Inflammatory macrophage treated with lipopolysaccharide for 1 hour (primary cell): ENCODE measurements at regions not wholly inside any gene's neighbourhood (a gene's known extent, or its start where the extent isn't known, plus 50 kb on each side); places are given as distances from the start of the nearest gene placed in this dataset.
"Not testable (repeated sequence)": the region's sequence is repeated elsewhere in the genome, so short reads cannot be mapped to it uniquely, and the experiment has no call there.

Source experiments
- DNase-seq, 2 donors: peaks; one replicate each; pipeline ENCODE4 v3.0.0-alpha.2; 2020 to 2022

- not testable (repeated sequence) for DNase-seq
Observed at GRCh38 chr9:68593760-68594159, 53.1 kb upstream of the TMEM252 start.

DNA sequence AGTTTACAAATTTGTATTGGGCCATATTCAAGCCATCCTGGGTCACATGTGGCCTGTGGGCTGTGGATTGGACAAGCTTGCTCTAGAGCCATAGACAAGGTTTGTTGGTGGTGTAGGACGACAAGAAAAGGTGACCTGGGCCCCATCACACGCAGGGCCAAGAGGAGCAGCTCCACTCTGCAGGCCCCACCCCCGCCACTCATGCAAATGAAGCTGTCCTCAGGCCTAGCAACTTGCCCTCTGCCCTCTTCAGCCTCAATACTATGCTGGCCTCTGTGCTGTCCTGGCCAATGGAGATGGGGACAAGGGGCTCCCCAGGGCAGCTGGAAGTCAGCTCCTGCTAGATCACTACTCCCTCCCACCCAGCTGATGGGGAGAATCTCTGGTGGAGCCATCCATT, 55.2 kb upstream of the TMEM252 start:
- no peak for DNase-seq

GRCh38 chr9:68597362-68597997, 56.8 kb upstream of the TMEM252 start:
- DNase-seq, result no peak

DNA sequence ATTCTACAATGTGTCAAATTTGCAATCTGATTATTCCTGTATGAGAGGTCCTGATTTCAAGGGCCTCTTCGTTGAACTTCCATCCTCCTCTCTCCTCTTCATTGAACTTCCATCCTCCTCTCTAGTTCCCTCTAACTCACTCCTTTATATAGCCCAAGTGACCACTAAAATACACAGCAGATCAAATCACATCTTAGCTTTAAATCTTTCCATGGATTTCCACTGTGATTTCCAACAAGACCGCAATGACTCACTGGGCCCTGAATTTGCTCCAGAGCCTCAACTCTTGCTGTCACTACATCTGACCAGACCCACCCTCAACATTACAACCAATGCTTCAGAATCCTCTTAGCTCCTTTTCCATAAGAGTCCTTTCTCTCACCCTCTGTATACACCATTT, 59.1 kb upstream of the TMEM252 start:
- DNase-seq, result no peak

DNA sequence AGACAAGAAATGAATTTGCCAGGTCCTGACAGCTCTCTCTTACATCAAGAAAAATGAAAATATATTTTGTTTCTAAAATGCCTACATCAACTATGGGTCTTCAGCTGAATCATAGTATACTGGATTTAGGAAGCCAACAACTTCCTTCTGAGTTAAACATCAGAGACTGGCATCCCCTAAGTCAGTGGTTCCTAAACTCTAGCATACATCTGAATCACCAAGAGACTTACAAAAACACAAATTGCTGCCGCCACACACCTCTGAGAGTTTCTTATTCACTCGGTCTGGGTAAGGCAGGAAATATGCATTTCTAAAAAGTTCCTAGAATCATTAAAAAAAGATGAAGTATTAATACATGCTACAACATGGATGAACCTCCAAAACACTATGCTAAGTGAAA, 60.4 kb upstream of the TMEM252 start:
- DNase-seq, result no peak

DNA sequence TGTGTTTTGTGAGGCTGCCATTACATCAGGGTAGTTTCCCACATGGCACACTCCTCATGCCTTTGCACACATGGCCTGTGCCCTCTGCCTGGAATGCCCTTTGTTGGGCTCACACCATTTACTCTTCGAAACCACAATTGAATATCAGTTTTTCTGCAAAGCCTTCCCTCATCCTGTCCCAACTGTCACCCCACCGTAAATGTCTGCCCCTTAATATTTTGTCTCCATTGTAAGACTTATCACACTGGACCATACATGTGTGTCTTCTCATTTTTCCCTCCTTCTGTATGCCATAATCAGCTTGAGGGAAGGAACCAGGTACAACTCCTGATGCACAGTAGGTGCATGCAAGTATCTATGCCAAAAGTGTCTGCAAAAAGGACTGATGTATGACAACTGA, 62.7 kb upstream of the TMEM252 start:
- DNase-seq, result no peak

DNA sequence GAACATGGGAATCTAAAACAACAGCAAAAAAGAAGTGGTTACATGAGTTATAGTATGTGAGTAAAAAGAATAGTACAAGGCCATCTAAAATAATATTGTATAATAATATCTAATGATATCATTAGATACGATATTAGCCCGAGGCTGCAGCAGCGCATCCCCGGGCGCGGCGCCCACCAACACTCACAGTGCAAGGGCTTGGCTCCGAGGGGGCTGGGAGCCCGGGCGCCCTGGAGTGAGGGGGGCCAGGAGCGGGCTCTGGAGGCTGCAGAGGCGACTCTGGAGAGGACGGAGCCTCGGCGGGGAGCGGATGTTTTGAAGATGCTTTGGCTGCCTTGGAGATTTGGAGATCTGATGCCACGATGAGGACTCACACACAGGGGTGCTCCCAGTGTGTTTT, 68.1 kb upstream of the TMEM252 start:
- no peak for DNase-seq

GRCh38 chr9:68609901-68610415, 69.3 kb upstream of the TMEM252 start:
- DNase-seq, result no peak

DNA sequence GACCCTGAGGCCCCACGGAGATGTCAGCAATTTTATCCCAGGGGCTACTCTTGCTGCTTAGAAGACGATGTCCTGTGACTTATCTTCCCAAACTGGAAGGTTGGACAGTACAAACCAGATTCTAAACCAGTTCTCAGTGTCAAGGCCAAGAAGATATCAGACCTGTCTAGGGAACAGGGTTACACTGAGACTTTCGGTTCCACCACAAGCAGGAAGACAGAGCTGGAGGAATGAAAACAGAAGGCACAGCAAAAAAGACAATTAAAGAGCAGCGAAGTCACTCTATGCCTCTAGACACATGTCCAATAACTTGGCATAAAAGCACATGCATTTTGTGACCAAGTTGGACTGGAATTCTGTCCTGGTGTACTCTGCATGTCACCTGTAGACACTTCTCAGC, 73.4 kb upstream of the TMEM252 start:
- DNase-seq, result no peak

DNA sequence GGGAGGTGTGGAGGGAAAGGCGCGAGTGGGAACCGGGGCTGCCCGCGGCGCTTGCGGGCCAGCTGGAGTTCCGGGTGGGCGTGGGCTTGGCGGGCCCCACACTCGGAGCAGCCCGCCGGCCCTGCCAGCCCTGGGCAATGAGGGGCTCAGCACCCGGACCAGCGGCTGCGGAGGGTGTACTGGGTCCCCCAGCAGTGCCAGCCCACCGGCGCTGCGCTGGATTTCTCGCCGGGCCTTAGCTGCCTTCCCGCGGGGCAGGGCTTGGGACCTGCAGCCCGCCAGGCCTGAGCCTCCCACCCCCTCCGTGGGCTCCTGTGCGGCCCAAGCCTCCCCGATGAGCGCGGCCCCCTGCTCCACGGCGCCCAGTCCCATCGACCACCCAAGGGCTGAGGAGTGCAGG, 76.3 kb upstream of the TMEM252 start:
- DNase-seq, result not testable (repeated sequence)

- no peak for DNase-seq
Observed at GRCh38 chr9:68619072-68619471, 78.4 kb upstream of the TMEM252 start.

GRCh38 chr9:68619636-68620035, 79.0 kb upstream of the TMEM252 start:
- no peak for DNase-seq

DNA sequence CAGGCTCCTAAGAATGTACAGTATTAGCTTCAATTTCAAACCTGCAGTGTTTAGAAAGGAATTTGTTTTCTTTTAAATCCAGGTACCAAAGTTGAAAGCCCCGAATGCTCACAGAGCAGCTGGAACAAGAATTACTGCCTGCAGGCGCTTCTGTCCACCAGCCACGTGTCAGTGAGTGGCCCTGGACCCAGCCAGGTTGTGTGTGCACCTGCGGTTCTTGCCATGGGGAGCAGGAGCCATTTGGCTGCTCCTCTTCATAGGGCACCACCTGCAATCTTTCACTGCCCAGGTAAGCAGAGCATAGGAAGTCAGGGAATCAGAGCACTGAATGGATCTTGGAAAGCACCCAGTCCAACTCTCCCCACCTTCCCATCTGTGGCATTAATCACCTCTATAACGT, 79.5 kb upstream of the PIP5K1B start:
- no peak for DNase-seq

GRCh38 chr9:68626526-68626925, 78.5 kb upstream of the PIP5K1B start:
- DNase-seq, result no peak

- no peak for DNase-seq
Observed at GRCh38 chr9:68627104-68627503, 77.9 kb upstream of the PIP5K1B start.

GRCh38 chr9:68627594-68627993, 77.4 kb upstream of the PIP5K1B start:
- DNase-seq, result no peak

- no peak for DNase-seq
Observed at GRCh38 chr9:68629042-68629441, 76.0 kb upstream of the PIP5K1B start.

- DNase-seq, result no peak
Observed at GRCh38 chr9:68631811-68632210, 73.2 kb upstream of the PIP5K1B start.

DNA sequence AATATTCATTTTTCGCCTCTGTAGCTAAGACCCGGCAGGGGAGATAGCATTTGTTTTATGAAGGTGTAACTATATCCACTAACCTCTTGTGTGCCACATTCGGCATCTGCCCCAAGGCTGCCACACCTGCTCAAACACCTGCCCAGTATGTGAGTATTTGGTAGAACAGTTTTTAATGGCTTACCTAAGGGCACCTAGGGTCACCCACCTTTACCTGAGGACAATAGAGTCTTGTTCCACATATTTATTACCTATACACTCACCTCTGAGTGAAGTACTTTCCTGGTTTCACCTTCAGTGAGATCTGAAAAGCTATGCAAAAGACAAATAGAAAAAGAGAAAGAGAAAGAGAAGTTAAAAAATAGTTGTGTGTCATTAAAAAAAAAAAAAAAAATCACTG, 68.0 kb upstream of the PIP5K1B start:
- no peak for DNase-seq

DNA sequence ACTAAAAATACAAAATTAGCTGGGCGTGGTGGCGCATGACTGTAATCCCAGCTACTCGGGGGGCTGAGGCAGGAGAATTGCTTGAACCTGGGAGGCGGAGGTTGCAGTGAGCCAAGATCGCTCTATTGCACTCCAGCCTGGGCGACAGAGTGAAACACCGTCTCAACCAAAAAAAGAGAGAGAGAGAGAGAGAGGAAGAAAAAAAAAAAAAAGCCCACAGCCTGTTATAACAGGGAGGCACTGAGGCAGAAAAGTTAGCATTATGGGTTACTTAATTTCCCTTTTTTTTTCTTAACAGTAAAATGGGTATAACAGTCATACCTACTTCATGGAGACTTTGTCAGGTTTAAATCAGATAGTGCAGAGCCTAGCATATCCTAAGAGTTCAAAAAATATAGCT, 65.8 kb upstream of the PIP5K1B start:
- DNase-seq, result not testable (repeated sequence)

DNA sequence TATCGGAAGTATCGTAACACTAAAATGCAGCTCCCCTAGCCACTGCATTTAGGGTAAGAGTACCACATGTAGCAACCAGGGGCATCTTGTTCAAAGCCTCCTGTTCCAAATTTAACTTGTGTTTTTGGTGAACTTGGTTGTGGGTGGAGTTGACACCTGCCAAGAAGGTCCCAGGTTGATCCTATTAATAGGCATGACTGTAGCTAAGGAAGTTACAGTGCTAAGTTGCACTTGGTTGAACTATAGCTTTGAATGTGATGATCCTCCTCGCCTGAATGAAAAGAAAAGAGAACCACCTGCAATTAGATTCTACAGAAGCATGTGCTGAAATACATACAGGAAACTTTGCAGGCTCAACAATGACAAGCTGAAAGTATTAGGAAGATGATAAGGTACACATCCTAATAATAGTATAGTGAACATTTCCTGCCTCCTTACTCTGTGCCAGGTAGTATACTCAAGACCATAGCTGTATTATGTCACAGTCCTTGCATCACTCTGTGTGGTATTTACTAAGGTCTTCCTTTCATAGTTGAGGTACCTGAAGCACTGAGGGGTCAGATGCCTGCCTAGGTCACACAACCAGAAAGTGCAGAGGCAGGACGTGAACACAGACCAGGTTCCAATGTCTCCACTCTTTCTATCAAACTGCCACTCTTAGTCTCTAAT, 64.5 kb upstream of the PIP5K1B start:
- no peak for DNase-seq

GRCh38 chr9:68643901-68644809, 60.9 kb upstream of the PIP5K1B start:
- DNase-seq, result peak in 1 of 2 donors; percentile 4

GRCh38 chr9:68644831-68645230, 60.2 kb upstream of the PIP5K1B start:
- peak; percentile 35 to 39 for DNase-seq

DNA sequence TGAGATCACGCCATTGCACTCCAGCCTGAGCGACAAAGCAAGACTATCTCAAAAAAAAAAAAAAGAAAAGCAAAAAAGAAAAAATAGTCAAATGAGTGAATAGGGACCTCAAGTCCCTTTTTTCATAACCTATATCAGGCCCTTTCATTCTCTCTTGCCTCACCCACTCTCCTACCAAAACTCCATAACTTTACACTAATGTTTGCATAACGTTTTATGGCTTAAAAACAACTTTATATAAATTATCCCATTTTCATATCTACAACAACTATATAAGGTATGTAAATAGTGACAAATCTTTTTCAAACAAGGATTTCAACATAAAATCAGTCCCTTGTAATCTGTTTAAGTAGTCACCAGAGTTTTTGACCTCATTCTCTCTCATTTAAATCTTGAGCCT, 56.9 kb upstream of the PIP5K1B start:
- no peak for DNase-seq
